MM.1S (cell line): ENCODE measurements at regions not wholly inside any gene's neighbourhood (a gene's known extent, or its start where the extent isn't known, plus 50 kb on each side); places are given as distances from the start of the nearest gene placed in this dataset.

Experiments
- EZH2 ChIP-seq: fragments of 300-600 bp; sonication (generic); optimal IDR thresholded peaks from 2 replicates; pipeline ENCODE3; 2017; ENCODE audit warnings: low read depth, mild to moderate bottlenecking, antibody characterized with exemption, low read length, mixed read lengths
- EZH2phosphoT487 ChIP-seq: fragments of 300-600 bp; sonication (generic); IDR thresholded peaks from 2 replicates; pipeline ENCODE4 v1.6.1; 2018; ENCODE audit warnings: antibody characterized with exemption, low read length
- TF ChIP-seq, protein P1 (sequence below): fragments of 300-600 bp; sonication (generic); IDR thresholded peaks from 2 replicates; pipeline ENCODE4 v1.5.1; 2016; ENCODE audit warnings: antibody characterized with exemption, low read length, mixed read lengths

DNA sequence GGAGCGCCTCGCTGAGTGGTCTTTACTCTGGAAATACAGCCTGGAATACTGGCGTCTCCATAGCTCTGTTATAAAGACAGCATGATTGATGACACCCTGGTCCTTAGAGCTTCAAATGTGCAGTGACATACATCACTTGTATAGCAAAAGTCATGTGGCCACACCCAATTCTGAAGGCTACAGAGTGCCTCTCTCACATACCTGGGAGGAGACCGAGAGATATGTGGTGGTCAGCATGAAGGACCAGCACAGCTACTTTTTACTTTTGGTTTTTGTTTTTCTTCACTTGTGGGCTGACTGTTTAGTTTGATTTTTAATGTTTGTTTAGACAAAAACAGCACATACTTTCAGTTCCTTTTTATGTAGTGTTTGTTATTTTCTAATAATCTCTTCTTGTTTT, 938.5 kb upstream of the SOX11 start:
- TF ChIP-seq, protein P1, sequence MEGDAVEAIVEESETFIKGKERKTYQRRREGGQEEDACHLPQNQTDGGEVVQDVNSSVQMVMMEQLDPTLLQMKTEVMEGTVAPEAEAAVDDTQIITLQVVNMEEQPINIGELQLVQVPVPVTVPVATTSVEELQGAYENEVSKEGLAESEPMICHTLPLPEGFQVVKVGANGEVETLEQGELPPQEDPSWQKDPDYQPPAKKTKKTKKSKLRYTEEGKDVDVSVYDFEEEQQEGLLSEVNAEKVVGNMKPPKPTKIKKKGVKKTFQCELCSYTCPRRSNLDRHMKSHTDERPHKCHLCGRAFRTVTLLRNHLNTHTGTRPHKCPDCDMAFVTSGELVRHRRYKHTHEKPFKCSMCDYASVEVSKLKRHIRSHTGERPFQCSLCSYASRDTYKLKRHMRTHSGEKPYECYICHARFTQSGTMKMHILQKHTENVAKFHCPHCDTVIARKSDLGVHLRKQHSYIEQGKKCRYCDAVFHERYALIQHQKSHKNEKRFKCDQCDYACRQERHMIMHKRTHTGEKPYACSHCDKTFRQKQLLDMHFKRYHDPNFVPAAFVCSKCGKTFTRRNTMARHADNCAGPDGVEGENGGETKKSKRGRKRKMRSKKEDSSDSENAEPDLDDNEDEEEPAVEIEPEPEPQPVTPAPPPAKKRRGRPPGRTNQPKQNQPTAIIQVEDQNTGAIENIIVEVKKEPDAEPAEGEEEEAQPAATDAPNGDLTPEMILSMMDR = no peak
- TF ChIP-seq EZH2phosphoT487 = no peak
- TF ChIP-seq EZH2 = no peak
